Brain pericyte (primary cell): ENCODE measurements at regions not wholly inside any gene's neighbourhood (a gene's known extent, or its start where the extent isn't known, plus 50 kb on each side); places are given as distances from the start of the nearest gene placed in this dataset.
"Not testable (repeated sequence)": the region's sequence is repeated elsewhere in the genome, so short reads cannot be mapped to it uniquely, and the experiment has no call there.

Source experiments
- DNase-seq: peaks from one replicate; pipeline ENCODE4 v3.0.0-alpha.2; 2012; ENCODE audit warnings: low read depth, low spot score

DNA sequence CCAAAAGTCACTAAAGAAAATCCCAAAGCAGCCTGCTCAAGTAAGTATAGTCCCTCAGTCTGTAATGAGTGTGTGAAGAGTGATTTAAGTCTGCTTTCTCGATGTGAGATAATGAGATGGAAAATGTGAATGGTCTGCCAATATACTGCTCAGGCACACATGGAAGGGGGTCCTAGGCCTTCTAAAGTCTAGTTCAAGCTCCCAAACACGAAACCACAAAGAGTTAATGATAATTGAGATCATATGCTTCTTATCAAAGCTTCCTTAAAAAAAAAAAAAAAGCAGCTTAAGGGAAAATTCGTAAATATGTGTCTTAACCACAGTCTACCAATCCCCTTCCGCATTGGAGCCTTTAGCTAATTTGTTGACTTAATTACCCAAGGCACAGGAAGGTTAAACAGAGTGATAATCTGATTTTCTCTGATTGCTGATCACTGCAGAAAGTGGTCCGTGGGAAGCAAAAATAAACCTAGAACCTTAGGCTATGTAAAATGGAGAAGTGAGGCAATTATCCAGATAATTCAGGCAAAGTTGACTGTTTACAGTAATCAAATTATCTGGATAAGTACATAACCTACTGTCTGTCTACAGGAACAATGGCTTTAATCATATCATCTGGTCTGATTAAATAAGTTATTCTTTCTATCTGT lies 172.9 kb downstream of the MBL2 start:
- no peak for DNase-seq

DNA sequence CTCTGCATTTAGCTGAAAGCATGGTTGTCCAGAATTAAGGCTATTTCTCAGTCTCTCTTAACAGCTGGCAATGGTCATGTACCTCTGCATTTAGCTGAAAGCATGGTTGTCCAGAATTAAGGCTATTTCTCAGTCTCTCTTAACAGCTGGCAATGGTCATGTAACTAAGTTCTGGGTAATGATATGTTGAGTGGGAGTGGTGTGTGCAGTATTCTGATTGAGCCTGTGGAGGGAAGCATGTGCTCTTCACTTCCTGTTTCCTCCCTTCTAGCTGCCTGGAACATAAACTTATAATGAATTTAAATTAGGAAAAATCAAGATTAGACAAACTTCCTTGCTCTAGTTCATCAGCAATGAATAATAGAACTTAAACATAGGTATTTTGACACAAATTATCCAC lies 168.5 kb downstream of the MBL2 start:
- DNase-seq = not testable (repeated sequence)

DNA sequence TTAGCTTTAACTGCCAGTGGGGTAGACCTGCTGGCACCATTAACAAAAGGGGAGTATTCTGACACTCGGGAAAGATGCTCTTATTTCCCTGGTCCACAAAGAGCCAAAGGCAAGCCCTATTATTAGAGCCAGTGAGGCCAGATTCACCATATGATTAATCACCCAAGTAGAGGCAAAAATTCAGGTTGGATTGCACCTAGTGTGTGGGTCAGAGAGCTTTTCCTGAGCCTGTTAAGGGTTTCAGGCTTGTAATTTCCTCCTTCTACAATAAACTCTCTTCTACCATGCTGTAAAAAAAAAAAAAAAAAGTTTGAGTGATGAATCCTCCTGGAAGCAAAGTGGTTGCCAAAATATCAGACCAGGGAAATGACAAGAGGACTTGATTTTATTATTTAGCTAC lies 163.5 kb downstream of the MBL2 start:
- no peak for DNase-seq

DNA sequence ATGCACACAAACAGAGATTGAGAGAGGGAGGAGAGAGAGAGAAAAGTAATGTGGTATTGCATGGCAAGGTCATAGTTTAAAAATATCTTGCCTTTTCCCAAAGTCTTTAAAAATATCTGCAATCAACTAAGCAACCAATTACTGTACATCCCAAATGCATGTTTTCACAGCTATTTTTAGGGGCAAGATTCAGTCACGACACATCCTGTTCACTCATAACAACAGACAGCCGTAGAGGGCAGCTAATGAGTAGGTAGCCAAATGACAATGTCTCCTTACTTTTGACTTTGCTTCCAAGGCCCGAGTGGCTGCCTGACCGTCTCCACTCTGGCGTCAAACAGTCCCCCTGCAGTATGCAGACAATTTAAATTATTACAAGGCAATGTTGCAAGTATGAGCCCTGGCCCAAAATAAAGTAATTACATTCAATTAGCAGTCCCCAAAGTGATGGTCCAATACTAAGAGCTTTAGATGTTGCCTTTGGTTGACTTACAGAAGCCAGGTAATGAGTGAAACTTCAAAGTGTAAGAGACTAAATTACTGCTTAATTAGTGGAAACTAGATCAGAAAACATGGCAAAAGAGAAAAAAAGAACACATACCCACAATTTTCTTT lies 162.9 kb downstream of the MBL2 start:
- DNase-seq = no peak

DNA sequence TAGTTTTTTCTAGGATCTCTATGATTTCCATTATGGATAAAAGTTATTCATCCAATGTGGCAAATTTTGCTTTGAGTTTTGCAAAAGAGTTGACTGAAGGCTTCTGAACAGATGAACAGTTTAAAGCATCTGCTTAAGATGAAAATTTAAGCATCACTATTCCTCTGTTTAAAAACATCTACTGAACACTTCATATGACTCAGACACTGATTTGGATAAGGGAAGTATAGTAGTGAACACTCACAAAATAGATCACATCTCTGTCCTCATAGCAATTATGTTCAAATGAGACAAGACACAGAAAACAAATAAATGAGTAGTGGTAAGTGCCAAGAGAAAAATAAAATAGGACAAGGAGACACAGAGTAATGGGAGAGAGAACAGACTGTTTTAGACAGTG lies 157.3 kb downstream of the MBL2 start:
- DNase-seq = no peak

DNA sequence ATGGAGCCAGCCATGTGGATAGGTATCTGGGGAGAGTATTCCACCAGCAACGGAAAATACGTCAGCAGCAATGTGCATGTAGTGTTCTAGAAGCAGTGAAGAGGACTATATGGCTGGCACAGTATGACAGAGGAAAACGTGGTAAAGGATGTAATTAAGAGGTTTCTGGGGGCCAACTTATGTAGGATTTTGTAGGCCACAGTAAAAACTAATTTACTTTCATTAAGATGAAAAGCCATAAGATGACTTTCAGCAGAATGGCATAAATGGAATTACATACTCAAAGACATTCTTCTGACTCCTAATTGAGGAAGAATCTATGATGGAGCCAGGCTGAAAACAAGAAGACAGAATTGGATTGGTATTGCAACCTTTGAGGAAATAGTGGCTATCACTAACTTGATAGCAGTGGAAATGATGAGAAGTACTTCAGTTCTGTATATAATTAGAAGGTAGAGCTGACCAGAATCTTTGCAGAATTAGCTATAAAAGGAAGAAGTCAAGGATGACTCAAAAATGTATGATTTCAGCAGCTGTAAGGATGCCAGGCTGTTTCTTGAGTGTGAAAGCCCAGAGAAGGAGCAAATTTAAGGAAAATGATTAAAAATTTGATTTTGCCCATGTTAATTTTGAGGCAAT lies 156.7 kb downstream of the MBL2 start:
- DNase-seq = no peak

DNA sequence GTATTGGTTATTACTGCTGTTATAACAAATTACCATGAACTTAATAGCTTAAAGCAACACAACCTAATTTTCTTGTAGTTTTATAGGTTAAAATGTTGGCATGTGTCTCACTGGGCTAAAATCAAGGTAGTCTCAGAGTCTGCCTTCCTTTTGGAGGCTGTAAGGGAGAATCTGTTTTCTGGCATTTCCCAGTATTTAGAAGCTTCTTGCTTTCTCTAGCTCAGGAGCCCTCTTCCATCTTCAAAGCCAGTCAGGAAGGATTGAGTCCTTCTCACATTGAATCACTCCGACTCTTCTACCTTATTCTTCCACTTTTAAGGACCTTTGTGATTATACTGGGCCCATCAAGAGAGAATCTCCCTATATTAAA lies 156.2 kb downstream of the MBL2 start:
- DNase-seq = no peak

DNA sequence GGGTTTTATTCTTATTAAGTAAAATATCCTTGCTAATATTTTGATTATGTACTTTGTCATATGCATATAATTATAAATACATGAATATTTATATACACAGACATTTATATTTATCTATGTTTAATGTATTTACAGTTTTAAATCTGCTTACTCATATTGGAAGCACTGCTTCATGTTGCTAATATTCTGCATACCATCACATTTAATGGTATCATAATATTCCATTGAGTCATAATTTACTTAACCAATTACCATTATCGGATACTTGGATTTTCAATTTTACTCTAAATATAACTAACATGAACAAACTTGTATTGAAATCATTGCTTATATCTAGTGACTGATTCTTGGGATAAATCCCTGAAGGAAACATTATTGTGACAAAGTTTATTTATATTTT lies 155.2 kb downstream of the MBL2 start:
- DNase-seq = no peak

DNA sequence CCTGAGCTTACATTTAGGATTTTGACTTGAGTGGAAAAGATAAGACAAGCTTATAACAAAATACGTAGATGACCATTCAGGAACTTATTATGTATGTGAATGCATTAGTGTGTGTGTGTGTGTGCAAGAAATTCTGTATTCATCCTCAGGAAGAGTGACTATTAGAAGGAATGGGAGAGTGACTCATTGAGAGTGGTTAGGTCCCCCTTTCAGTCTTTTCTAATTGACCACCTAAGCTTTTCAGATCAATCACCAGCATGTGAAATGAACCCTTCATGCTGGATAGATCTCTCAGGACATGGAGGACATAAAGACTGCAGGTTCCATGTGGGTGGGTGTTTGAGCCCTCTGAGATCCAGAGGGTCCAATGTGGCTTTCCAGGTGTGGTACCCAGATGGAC lies 153.5 kb downstream of the MBL2 start:
- no peak for DNase-seq

DNA sequence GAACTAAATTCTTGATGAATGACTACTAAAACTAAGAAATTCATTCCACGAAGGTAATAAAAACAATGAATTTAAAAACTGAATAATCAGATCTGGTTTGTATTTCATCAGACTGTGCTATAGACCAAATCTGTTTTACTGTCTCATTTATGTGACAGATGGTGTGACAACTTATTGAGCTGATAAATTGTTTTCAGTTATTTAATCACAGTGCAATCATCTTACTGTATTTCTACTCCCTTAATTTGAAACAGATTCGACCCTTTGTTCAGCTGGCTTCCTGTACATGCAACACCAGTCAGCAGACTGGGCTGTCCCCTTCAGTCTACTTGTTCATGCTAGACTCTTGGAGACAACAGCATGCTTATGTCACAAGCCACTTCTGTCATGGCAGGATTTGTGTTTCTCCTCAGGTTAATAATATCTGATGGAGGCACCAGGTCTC lies 150.9 kb downstream of the MBL2 start:
- DNase-seq = no peak

DNA sequence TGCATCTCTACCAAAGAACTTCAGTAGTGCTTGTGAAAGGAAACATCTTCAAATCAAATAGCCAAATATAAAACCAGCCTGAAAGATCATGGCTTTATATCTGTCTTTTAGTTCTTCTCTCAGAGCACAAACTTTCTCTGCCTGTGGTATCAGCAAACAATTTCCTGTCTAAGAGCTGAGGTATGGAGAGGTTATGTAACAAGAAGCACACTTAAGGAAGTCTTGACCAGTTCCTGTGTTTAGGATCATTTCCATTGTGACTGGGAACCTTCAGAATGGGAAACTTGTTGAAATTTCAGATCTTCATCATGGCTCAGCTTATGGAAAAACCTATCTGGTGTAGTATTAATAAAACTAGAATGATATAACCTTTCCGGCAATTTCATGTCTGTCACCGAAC lies 148.8 kb downstream of the MBL2 start:
- no peak for DNase-seq

DNA sequence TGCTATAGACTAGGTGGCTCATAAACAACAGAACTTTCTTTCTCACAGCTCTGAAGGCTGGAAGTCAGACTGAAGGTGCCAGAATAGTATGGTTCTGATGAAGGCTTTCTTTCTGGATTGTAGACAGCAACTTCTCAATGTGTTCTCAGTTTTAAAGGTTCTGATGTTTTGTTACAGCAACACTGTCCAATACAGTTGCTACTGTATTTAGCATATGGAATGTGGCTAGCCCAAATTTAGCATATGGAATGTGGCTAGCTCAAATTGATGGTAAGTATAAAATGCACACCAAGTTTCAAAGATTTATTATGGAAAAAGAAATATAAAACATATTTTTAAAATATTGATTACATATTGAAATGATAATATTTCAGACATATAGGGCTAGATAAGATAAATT lies 145.3 kb downstream of the MBL2 start:
- DNase-seq = no peak

DNA sequence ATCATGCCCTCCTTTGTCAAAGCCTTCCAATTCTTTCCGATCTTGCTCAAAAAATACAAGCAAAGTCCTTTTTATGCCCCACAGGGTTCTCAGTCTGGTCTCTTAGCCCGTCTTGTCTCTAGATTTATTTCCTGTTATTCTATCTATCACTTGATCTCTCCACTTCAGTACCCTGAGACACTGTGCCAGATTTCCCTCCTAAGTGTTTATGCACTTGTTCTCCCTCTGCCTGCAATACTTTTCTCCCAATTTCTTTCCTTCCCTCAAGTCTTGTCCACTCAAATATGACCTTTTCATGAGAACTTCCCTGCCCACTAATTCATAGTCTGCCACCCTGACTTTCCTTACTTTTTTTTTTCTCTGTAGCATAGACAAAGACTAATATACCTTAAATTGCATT lies 141.4 kb downstream of the MBL2 start:
- DNase-seq = no peak

DNA sequence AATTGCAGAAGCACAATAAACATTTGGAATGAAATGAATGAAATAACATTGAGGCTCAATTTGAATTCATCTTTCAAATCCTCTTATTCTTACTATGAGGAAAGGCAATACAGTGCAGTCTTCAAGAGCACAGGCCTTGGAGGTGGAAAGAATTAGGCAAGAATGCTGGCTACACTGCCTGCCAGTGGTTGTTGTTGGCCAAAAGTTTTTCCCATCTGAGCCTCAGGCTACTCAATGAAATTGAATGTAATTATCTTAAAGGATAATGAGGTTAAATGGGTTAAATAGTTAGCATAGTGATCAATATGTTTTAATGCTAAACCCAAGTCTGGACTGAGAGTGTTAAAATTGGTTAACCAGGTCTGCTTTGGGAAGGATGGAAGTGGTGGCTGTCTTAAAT lies 140.9 kb downstream of the MBL2 start:
- DNase-seq = no peak

DNA sequence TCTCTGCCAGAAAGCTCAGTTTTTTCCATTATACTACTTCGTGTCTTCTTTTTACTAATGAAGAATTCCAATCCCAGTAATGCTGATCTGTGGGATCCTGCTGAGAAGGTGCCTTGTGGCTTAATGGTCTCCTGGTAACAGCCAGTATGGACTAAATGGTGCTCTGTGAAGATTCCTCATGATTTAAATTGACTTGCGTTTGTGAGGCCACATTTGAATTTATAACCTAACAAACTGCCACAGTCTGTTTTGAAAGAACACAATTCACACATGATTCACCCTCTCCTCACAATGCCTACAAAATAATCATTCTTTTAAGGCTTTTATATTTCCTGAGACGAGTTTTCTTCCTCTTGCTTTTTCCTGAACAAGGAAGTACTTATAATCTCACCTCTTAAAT lies 140.0 kb downstream of the MBL2 start:
- no peak for DNase-seq

DNA sequence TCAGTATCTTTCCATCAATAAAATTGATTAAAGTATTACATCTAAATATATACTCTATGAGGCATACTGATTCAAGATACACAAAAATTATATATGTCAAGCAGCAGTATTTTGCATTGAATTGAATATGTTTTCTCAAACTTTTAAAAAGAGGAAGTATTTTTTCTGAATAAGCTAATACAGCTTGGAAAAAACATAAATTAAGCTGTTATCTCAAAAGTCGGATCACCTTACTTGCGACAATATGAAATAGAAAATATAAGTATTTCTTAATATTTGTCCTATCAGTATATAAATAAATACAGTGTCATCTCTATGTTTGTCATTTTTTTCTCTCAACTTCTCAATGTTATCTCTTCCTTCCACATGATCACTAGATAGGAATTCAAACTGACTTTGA lies 139.3 kb downstream of the MBL2 start:
- no peak for DNase-seq

DNA sequence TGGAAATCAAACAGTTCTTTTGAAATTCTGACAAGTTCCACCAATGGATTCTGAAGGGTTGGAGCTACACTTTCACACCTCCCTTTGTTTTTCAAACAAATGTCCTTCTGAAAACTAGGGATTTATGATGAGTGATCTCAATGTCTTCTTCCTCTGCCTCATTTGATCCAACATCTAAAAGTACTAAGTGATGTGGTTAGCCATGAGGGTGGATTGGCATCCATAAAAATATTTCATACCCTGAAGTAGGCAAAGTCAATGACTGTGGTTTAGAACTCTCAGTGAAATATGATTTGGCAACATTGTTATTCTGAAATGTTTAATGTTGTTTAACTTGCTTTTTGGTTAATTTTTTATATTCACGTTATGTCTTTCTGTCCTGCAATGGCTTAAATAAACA lies 136.9 kb downstream of the MBL2 start:
- no peak for DNase-seq

DNA sequence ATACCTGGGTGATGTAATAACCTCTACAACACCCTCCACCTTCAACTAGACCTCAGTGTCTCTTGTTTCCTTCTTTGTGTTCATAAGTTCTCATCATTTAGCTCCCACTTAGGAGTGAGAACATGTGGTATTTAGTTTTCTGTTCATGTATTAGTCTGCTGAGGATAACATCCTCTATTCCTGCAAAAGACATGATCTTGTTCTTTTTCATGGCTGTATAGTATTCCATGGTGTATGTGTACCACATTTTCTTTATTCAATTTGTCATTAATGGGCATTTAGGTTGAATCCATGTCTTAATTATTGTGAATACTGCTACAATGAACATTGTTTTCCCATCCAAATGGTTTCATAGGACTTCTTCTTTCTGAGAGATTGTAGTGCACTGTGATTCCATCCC lies 135.7 kb downstream of the MBL2 start:
- DNase-seq = no peak

DNA sequence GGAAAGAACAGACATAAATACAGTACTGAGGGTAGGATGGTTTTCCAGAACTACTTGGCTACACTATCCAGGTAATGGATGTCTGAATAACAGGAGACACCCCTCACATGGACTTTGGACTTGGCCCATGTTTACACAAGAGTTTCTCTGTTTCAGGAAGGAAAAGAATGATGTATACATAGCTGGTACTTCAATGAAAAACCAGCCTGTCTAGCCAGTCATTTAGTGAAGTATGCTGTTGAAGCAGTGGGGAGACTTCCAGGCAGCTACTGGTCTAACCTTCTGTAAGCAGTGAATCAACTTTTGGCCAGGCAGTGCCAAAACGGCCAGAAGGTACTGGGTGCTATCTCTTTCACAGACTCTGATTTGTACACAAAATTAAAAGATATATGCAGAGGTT lies 135.0 kb downstream of the MBL2 start:
- no peak for DNase-seq

DNA sequence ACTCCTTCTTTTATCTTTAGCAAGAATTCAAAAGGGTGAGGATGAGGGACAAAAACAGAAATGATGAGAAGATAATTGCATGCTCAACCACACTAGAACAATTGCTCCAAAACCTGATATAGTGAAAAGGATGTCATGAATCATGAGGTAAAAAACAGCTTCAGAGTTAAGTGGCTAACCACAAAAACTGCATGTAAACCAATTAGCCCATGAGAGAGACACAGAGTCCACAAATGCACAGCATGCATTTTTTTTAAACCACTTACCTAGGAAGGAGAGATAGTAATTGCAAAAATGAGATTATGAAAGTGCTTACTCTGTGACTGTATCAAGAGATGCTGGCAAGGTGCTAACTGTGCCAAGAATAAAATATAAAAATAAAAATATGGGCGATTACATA lies 132.9 kb downstream of the MBL2 start:
- DNase-seq = no peak

DNA sequence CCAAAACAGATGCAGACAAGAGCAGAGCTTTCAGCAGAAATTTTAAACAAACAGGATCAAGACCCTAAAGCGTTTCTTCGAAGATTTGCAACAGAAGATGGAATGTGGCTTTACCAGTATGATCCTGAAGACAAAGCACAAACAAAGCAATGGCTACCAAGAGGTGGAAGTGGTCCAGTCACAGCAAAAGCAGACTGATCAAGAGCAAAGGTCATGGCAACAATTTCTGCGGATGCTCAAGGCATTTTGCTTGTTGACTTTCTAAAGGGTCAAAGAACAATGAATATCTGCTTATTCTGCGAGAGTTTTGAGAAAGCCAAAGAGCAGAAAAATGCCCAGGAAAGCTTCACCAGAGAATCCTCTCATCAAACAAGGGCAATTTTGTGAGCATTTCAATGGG lies 130.4 kb downstream of the MBL2 start:
- DNase-seq = no peak

DNA sequence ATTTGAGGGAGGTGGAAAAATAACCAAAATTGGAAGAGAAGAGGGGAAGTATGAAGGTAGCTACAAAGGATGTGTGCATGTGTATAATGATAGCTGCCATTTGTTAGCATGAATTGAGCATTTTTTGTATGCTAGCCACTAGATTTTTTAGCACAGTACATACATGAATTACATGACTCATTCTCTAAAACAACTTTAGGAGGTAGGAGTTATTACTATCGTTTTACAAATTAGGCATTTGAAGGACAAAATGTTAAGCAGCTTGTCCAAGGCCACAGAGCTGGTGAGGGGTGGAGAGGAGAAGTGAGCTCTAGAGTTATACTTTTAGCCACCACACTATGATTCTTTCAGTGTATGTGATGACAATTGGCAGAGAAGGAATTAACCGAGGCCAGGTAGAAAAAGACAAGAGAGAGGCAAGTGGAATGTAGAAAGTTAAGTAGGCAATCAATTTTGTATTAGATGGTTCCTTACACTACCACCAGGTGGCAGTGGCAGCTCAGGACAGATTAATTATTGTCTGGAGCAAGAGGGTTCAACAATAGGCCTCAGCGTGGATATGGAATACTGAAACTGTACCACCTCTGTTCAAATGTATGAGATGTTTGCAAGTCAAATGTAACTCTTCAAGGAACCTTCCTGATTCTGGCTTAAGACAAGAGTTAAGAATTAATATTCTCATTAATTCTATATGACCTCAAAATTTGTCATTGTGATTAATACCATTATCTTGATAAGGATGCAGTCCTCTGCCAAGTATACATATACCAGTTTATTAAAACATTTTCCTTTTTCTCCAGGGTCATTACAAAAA lies 128.0 kb downstream of the MBL2 start:
- DNase-seq = no peak
